GM23338 (cell line): ENCODE measurements at regions not wholly inside any gene's neighbourhood (a gene's known extent, or its start where the extent isn't known, plus 50 kb on each side); places are given as distances from the start of the nearest gene placed in this dataset.

Experiments used
- ATAC-seq: fragments of 200-7000 bp; cut with Tn5 transposase; 3 replicates; pipeline ENCODE4 v1.9.1; 2020
- DNase-seq: peaks from one replicate; pipeline ENCODE4 v3.0.0-alpha.2; 2015; ENCODE audit warnings: low spot score
- H2AFZ ChIP-seq: fragments of 200-600 bp; sonication (generic); 2 replicates; pipeline ENCODE4 v1.8.0; 2016; ENCODE audit warnings: antibody characterized with exemption, mild to moderate bottlenecking, moderate library complexity
- H3F3A ChIP-seq: fragments of 200-600 bp; sonication (generic); replicated peaks from 2 replicates; pipeline ENCODE4 v1.8.0; 2017; ENCODE audit warnings: antibody characterized with exemption, mixed run types, low read depth
- H3K27ac ChIP-seq: fragments of 200-600 bp; sonication (generic); 2 replicates; pipeline ENCODE4 v1.6.1; 2016; ENCODE audit warnings: low read depth
- H3K27me3 ChIP-seq: fragments of 200-600 bp; sonication (generic); 2 replicates; pipeline ENCODE4 v1.8.0; 2016; ENCODE audit warnings: mild to moderate bottlenecking, mixed run types, moderate library complexity; ENCODE audit not compliant: insufficient read depth
- H3K36me3 ChIP-seq: fragments of 200-600 bp; sonication (generic); 2 replicates; pipeline ENCODE4 v1.8.0; 2016; ENCODE audit warnings: mild to moderate bottlenecking; ENCODE audit not compliant: insufficient read depth
- H3K4me1 ChIP-seq: fragments of 200-600 bp; sonication (generic); 2 replicates; pipeline ENCODE4 v1.8.0; 2016; ENCODE audit warnings: mild to moderate bottlenecking, moderate library complexity; ENCODE audit not compliant: insufficient read depth
- H3K4me2 ChIP-seq: fragments of 200-600 bp; sonication (generic); 2 replicates; pipeline ENCODE4 v1.7.1; 2017; ENCODE audit warnings: mixed run types
- H3K4me3 ChIP-seq: fragments of 200-600 bp; sonication (generic); 2 replicates; pipeline ENCODE4 v1.6.1; 2016; ENCODE audit warnings: mixed run types
- H3K79me2 ChIP-seq: fragments of 200-600 bp; sonication (generic); replicated peaks from 2 replicates; pipeline ENCODE4 v1.8.0; 2017; ENCODE audit warnings: mild to moderate bottlenecking; ENCODE audit not compliant: insufficient read depth
- H3K9me2 ChIP-seq: fragments of 200-600 bp; sonication (generic); 2 replicates; pipeline ENCODE4 v1.8.0; 2017; ENCODE audit not compliant: insufficient read depth
- H4K20me1 ChIP-seq: fragments of 200-600 bp; sonication (generic); replicated peaks from 2 replicates; pipeline ENCODE4 v1.8.0; 2017; ENCODE audit warnings: mild to moderate bottlenecking; ENCODE audit not compliant: insufficient read depth
- H3K27ac Mint-ChIP-seq: 2 replicates; pipeline ENCODE4 v1.8.0; 2020; ENCODE audit warnings: inconsistent platforms, mild to moderate bottlenecking, moderate library complexity, mixed read lengths
- H3K27me3 Mint-ChIP-seq: 3 replicates; pipeline ENCODE4 v1.8.0; 2022; ENCODE audit warnings: low read depth, mild to moderate bottlenecking, moderate library complexity, mixed read lengths, inconsistent platforms; ENCODE audit not compliant: insufficient read depth, poor library complexity
- H3K36me3 Mint-ChIP-seq: 3 replicates; pipeline ENCODE4 v1.8.0; 2021; ENCODE audit warnings: low read depth, mild to moderate bottlenecking, inconsistent platforms, moderate library complexity, mixed read lengths
- H3K4me1 Mint-ChIP-seq: 3 replicates; pipeline ENCODE4 v1.8.0; 2020; ENCODE audit warnings: mild to moderate bottlenecking, inconsistent platforms, mixed read lengths
- H3K4me3 Mint-ChIP-seq: 3 replicates; pipeline ENCODE4 v1.8.0; 2021; ENCODE audit warnings: moderate library complexity, mild to moderate bottlenecking, inconsistent platforms, mixed read lengths
- H3K9me3 Mint-ChIP-seq: 3 replicates; pipeline ENCODE4 v1.8.0; 2020; ENCODE audit warnings: moderate library complexity, mild to moderate bottlenecking, inconsistent platforms, mixed read lengths
- CREB1 ChIP-seq: fragments of 250-450 bp; sonication (Bioruptor Pico); IDR thresholded peaks from 2 replicates; pipeline ENCODE4 v1.5.0; 2020; ENCODE audit warnings: low read depth, mild to moderate bottlenecking, moderate library complexity
- ETS1 ChIP-seq: IDR thresholded peaks from 2 replicates; pipeline ENCODE4 v1.6.1; 2016; ENCODE audit warnings: antibody characterized with exemption
- EZH2phosphoT487 ChIP-seq: fragments of 200-600 bp; sonication (generic); IDR thresholded peaks from one replicate; pipeline ENCODE4 v1.8.1; 2018; ENCODE audit warnings: antibody characterized with exemption; ENCODE audit not compliant: unreplicated experiment
- JUNB ChIP-seq: IDR thresholded peaks from one replicate; pipeline ENCODE4 v1.6.1; 2016; ENCODE audit warnings: antibody characterized with exemption; ENCODE audit not compliant: unreplicated experiment
- NANOG ChIP-seq: IDR thresholded peaks from 2 replicates; pipeline ENCODE4 v1.6.1; 2016; ENCODE audit warnings: antibody characterized with exemption, borderline replicate concordance
- REST ChIP-seq: IDR thresholded peaks from one replicate; pipeline ENCODE4 v1.6.1; 2018; ENCODE audit warnings: antibody characterized with exemption; ENCODE audit not compliant: unreplicated experiment
- ZNF114 ChIP-seq: fragments of 250-450 bp; sonication (Bioruptor Pico); IDR thresholded peaks from 2 replicates; pipeline ENCODE4 v1.5.0; 2020; ENCODE audit warnings: mild to moderate bottlenecking, moderate library complexity
- ZNF331 ChIP-seq: fragments of 250-450 bp; sonication (Bioruptor Pico); IDR thresholded peaks from 2 replicates; pipeline ENCODE4 v1.5.0; 2020; ENCODE audit warnings: low read depth, mild to moderate bottlenecking, moderate library complexity
- TF ChIP-seq, protein P1 (sequence below): fragments of 250-450 bp; sonication (Bioruptor Pico); IDR thresholded peaks from 2 replicates; pipeline ENCODE4 v1.5.0; 2020; ENCODE audit warnings: mild to moderate bottlenecking, moderate library complexity
- TF ChIP-seq, protein P2 (sequence below), 2 experiments: fragments of 200-600 bp in 1 of 2; sonication (generic) in 1 of 2; conservative IDR thresholded peaks; 2 replicates each; pipeline versions ENCODE4 v1.5.1 to v1.6.1; 2016 to 2017; ENCODE audit warnings: antibody characterized with exemption in 2 of 2, low read depth in 2 of 2, mild to moderate bottlenecking in 2 of 2, moderate library complexity in 1 of 2

- Histone ChIP-seq H3K9me2 (no peaks in the 10 kb centered on the region), H3K4me3 (no peak overlapping the region), H3K27me3 (no peaks in the 10 kb centered on the region), H3K27ac (no peak overlapping the region), H3K36me3 (no peaks in the 10 kb centered on the region), H2AFZ (no peak overlapping the region), H3K4me2 (no peak overlapping the region), H3K79me2 (no peaks in the 10 kb centered on the region), H3K4me1 (no peaks in the 10 kb centered on the region), H3F3A (no peaks in the 10 kb centered on the region), H4K20me1 (no peaks in the 10 kb centered on the region)
- Mint-ChIP-seq H3K4me1 (no peaks in the 10 kb centered on the region), H3K4me3 (no peak overlapping the region), H3K27ac (no peak overlapping the region), H3K9me3 (peaks cover 6% of the 10 kb centered on the region; the same call in 2 of the 3 replicates), H3K36me3 (no peaks in the 10 kb centered on the region), H3K27me3 (no peaks in the 10 kb centered on the region)
- no peak for ATAC-seq
- TF ChIP-seq CREB1 (CRISPR knock-in tag) (no peak), NANOG (no peak)
- no peak for DNase-seq
These were observed 244.8 kb downstream of the DUSP10 start for GRCh38 chr1:221497046-221497445.

GRCh38 chr1:221503268-221503667, 238.6 kb downstream of the DUSP10 start:
- H3K4me3 ChIP-seq = no peak overlapping the region
- DNase-seq = no peak
- H3K9me3 Mint-ChIP-seq = peaks cover 45% of the 10 kb centered on the region

More at GRCh38 chr1:221503268-221503667, 238.6 kb downstream of the DUSP10 start:
- ATAC-seq = no peak
- Histone ChIP-seq H3K27ac (no peak overlapping the region), H2AFZ (no peak overlapping the region), H3K4me1 (no peaks in the 10 kb centered on the region), H3F3A (no peaks in the 10 kb centered on the region), H3K4me2 (no peak overlapping the region), H3K9me2 (peaks cover 5% of the 10 kb centered on the region; the same call in 1 of the 2 replicates), H4K20me1 (no peaks in the 10 kb centered on the region), H3K79me2 (no peaks in the 10 kb centered on the region), H3K36me3 (no peaks in the 10 kb centered on the region), H3K27me3 (no peaks in the 10 kb centered on the region)
- Mint-ChIP-seq H3K27me3 (peaks cover 3% of the 10 kb centered on the region), H3K4me3 (no peak overlapping the region), H3K27ac (no peak overlapping the region), H3K36me3 (peaks cover 21% of the 10 kb centered on the region; the same call in 2 of the 3 replicates), H3K4me1 (no peaks in the 10 kb centered on the region)
- TF ChIP-seq ZNF331 (CRISPR knock-in tag) (no peak), ETS1 (no peak), ZNF114 (no peak), CREB1 (CRISPR knock-in tag) (no peak), JUNB (no peak), EZH2phosphoT487 (no peak), REST (no peak)
- TF ChIP-seq, protein P1, sequence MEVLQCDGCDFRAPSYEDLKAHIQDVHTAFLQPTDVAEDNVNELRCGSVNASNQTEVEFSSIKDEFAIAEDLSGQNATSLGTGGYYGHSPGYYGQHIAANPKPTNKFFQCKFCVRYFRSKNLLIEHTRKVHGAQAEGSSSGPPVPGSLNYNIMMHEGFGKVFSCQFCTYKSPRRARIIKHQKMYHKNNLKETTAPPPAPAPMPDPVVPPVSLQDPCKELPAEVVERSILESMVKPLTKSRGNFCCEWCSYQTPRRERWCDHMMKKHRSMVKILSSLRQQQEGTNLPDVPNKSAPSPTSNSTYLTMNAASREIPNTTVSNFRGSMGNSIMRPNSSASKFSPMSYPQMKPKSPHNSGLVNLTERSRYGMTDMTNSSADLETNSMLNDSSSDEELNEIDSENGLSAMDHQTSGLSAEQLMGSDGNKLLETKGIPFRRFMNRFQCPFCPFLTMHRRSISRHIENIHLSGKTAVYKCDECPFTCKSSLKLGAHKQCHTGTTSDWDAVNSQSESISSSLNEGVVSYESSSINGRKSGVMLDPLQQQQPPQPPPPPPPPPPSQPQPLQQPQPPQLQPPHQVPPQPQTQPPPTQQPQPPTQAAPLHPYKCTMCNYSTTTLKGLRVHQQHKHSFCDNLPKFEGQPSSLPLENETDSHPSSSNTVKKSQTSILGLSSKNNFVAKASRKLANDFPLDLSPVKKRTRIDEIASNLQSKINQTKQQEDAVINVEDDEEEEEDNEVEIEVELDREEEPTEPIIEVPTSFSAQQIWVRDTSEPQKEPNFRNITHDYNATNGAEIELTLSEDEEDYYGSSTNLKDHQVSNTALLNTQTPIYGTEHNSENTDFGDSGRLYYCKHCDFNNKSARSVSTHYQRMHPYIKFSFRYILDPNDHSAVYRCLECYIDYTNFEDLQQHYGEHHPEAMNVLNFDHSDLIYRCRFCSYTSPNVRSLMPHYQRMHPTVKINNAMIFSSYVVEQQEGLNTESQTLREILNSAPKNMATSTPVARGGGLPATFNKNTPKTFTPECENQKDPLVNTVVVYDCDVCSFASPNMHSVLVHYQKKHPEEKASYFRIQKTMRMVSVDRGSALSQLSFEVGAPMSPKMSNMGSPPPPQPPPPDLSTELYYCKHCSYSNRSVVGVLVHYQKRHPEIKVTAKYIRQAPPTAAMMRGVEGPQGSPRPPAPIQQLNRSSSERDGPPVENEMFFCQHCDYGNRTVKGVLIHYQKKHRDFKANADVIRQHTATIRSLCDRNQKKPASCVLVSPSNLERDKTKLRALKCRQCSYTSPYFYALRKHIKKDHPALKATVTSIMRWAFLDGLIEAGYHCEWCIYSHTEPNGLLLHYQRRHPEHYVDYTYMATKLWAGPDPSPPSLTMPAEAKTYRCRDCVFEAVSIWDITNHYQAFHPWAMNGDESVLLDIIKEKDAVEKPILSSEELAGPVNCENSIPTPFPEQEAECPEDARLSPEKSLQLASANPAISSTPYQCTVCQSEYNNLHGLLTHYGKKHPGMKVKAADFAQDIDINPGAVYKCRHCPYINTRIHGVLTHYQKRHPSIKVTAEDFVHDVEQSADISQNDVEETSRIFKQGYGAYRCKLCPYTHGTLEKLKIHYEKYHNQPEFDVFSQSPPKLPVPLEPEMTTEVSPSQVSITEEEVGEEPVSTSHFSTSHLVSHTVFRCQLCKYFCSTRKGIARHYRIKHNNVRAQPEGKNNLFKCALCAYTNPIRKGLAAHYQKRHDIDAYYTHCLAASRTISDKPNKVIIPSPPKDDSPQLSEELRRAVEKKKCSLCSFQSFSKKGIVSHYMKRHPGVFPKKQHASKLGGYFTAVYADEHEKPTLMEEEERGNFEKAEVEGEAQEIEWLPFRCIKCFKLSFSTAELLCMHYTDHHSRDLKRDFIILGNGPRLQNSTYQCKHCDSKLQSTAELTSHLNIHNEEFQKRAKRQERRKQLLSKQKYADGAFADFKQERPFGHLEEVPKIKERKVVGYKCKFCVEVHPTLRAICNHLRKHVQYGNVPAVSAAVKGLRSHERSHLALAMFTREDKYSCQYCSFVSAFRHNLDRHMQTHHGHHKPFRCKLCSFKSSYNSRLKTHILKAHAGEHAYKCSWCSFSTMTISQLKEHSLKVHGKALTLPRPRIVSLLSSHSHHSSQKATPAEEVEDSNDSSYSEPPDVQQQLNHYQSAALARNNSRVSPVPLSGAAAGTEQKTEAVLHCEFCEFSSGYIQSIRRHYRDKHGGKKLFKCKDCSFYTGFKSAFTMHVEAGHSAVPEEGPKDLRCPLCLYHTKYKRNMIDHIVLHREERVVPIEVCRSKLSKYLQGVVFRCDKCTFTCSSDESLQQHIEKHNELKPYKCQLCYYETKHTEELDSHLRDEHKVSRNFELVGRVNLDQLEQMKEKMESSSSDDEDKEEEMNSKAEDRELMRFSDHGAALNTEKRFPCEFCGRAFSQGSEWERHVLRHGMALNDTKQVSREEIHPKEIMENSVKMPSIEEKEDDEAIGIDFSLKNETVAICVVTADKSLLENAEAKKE (CRISPR knock-in tag) = no peak
- TF ChIP-seq, protein P2, sequence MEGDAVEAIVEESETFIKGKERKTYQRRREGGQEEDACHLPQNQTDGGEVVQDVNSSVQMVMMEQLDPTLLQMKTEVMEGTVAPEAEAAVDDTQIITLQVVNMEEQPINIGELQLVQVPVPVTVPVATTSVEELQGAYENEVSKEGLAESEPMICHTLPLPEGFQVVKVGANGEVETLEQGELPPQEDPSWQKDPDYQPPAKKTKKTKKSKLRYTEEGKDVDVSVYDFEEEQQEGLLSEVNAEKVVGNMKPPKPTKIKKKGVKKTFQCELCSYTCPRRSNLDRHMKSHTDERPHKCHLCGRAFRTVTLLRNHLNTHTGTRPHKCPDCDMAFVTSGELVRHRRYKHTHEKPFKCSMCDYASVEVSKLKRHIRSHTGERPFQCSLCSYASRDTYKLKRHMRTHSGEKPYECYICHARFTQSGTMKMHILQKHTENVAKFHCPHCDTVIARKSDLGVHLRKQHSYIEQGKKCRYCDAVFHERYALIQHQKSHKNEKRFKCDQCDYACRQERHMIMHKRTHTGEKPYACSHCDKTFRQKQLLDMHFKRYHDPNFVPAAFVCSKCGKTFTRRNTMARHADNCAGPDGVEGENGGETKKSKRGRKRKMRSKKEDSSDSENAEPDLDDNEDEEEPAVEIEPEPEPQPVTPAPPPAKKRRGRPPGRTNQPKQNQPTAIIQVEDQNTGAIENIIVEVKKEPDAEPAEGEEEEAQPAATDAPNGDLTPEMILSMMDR (conservative IDR thresholded peaks at IDR 0.05; ENCODE audit: low read depth in 2 of 2) = no peak
